CD4-positive, alpha-beta T cell treated with Interleukin-1 beta for 1 hour (primary cell): ENCODE measurements at regions not wholly inside any gene's neighbourhood (a gene's known extent, or its start where the extent isn't known, plus 50 kb on each side); places are given as distances from the start of the nearest gene placed in this dataset.
"Not testable (repeated sequence)": the region's sequence is repeated elsewhere in the genome, so short reads cannot be mapped to it uniquely, and the experiment has no call there.

Experiments used
- DNase-seq, 2 donors: peaks; one replicate each; pipeline ENCODE4 v3.0.0-alpha.2; 2020 to 2022

DNA sequence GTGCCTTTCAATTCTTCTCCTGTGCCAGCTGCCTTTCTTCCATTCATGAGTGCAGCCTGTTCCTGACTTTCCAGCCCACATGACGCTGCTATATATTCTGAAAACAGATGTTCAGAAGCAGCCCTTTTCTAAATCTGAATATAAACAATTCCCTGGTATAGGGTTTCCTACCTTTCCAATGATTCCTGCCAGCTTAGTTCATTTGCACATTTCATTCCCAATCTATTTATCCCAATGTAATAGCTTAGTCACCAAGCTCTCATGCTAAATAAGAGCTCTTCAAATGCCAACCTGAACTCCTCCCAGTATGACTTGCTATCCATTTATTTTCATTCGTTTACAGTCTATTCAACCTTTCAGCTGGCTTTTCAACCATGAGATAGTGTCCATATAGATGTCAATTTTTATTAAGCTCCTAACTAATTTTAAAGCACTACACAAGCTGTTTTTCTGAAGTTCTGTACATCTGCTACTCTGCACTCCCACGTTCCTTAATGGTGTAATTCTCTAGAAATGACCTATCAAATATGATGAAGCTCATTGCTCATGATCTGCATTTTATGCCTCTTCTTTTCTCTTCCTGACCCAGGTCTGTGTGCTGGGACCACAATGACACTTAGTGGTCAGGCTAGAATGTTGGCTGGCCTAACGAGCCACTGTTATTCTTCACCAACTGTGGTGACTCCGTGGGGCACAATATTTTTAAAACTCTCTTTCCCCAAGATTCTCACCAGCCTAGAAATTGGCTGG lies 605.0 kb upstream of the TBL1XR1 start:
- DNase-seq = no peak

DNA sequence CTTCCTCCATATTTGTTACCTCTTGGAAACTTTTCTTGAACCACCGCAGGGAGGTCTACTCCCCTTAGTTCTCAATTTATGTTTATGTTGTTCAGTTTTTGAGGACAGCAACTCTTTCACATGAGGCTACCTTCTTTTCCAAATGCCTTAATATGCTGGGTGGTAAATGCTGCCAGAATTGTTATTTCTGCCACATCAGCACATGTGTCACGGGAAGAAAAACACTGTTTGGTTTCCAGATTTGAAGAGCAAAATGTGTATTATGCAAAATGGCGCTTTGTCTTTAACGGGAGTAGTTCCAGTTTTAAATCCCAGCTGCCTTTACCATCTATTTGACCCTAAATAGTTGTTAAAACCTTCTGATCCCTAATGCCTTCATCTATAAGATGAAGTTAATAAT lies 606.2 kb upstream of the TBL1XR1 start:
- DNase-seq = no peak

- DNase-seq = no peak
These were observed 606.8 kb upstream of the TBL1XR1 start for GRCh38 chr3:177804032-177804431.

DNA sequence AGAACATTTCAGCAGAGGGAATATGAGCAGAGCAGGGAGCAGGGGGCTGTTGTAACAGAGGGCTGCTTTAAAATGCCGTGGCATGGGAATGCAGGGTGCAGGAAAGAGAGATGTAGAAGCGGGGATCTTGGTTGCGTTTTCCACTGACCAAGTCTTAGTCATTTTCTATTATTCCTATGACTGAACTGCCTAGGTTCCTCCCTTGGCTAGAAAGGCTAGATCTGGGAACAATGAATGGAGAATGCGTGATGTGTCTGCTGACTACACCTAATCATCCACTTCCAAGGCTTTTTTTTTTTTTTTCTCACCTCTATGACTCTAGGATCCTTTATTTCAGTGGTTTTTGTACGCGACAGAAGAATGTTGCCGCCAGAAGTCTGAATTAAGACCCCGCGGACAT lies 607.4 kb upstream of the TBL1XR1 start:
- no peak for DNase-seq

GRCh38 chr3:177807150-177807875 lies 610.0 kb upstream of the TBL1XR1 start:
- no peak for DNase-seq

DNA sequence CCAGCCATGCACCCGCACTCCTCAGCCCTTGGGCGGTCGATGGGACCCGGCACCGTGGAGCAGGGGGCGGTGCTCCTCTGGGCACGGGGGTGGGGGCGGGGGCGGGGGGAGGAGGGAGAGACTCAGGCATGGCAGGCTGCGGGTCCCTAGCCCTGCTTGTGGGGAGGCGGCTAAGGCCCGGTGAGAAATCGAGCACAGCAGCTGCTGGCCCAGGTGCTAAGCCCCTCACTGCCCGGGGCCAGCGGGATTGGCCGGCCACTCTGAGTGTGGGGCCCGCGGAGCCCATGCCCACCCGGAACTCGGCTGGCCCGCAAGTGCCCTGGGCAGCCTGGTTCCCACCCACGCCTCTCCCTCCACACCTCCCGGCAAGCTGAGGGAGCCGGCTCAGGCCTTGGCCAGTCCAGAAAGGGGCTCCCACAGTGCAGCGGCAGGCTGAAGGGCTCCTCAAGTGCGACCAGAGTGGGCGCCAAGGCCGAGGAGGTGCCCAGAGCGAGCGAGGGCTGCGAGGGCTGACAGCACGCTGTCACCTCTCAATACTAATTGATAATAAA lies 611.7 kb upstream of the TBL1XR1 start:
- not testable (repeated sequence) for DNase-seq

DNA sequence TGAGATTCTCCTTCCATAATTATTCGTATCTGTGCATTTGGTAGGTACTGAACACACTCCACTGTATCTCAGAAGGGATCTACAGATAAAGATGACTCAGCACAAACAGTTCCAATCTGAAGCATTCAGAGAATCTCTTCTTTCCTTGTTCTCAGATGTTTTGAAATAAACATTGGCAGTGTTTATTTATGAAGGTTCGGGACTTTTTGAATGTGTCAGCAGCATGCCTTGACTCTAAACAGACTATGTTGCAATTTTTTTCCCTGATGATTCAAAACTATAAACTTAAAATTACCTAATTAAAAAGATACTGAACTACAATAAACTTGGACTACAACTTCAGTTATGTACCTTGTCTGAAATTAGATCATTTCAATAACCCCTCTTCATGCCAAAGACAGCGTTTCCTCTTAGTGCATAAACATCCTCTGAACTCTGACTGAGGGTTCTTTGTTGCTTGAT lies 612.9 kb upstream of the TBL1XR1 start:
- DNase-seq = no peak

DNA sequence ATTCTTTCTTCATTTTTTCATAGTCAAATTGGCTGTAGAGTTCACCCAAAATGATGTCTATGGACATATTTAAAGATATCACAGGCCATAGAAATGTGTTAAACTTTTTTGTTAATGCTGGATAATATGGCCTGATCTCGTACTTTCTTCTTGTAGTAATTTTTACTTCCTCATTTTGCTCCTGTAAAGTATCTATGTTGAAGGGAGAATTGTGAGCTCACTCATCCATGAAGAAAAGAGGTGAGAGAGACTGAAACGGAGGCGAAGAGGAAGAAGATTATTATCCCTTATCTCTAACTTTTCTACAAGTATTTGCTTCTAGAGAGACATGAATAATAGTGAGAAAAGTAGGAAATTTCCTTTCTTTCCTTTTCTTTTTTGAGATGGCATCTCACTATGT lies 613.8 kb upstream of the TBL1XR1 start:
- no peak for DNase-seq

DNA sequence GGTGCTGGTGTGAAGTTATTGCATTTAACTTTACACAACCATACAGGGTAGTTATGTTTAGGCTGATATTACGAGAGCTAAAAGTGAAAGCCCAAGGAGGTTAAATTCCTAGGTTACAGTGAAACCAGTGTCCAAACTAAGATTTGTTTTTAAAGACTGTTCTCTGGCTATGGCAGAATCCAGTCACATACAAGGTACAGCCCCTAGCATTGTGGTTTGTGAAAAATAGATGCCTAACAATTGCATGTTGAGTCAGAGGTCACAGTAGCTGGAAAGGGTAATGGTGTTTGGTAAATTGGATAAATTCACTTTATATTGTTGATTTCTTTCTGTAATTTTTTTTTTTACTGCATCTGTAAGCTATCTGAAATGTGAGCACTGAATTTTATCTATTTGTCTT lies 614.6 kb upstream of the TBL1XR1 start:
- no peak for DNase-seq

GRCh38 chr3:177812492-177812891 lies 615.2 kb upstream of the TBL1XR1 start:
- no peak for DNase-seq

- DNase-seq = no peak
These were observed 616.0 kb upstream of the TBL1XR1 start for GRCh38 chr3:177813322-177813721.

- no peak for DNase-seq
These were observed 619.5 kb upstream of the TBL1XR1 start for GRCh38 chr3:177816667-177817208.

DNA sequence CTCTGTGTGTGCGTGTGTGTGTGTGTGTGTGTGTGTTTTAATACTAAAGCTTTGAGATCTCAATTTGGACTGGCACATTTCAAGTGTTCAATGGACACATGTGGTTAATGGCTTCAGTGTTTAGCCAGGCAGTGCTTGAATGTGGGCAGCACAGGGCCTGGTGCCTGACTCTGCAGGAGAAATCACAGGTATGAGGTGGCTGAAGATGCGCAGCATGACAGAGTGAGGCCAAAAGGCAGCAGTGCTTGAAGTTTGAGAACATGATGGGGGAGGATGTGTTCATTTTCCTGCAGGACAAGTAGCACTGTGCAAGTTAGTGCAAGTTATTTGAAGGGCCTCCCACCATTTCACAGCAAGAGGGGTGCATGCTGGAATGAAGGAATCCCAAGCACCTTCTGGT lies 620.5 kb upstream of the TBL1XR1 start:
- DNase-seq = no peak

DNA sequence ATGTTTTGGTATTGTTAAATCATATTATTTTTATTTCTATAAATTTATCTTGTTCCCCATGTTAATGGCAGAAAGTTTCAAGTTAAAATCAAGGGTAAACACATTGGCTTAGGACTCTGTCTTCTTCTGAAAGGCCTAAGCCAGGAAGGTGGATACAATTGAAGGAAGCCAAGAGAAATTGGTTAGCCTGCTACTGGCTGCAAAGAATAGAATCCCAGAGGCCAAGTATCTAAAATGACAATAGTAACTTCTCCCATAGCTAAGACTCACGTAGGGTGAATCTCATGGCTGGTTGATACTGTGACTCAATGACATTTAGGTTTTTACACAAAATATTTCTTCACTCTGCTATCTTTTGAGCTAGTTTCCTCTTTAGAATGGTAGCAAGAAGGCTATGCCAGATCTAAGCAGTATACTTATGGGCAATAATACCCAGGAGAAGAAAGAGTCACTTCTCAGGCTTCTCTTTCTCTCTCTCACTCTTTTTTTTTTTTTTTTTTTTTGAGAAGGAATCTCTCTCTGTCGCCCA lies 621.5 kb upstream of the TBL1XR1 start:
- DNase-seq = no peak

GRCh38 chr3:177820683-177821316 lies 623.5 kb upstream of the TBL1XR1 start:
- DNase-seq = no peak

GRCh38 chr3:177822681-177823096 lies 625.4 kb upstream of the TBL1XR1 start:
- DNase-seq = no peak

DNA sequence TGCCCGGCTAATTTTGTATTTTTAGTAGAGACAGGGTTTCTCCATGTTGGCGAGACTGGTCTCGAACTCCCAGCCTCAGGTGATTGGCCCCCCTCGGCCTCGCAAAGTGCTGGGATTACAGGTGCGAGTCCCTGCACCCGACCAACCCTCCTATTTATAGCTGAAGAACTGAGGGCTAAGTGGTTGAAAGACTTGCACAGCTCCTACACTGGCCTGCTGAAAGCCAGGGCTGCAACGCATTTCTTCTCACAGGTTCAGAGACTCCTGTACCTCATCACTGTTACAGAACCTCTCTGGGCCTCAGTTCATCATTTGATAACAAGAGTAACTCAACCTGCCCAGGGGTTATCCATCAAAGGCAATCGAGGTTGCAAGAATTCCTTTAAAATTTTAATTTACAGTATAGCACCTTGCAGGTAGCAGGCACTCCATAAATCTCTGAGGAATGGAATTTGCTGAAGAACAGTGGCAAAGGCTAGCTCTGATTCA lies 626.5 kb upstream of the TBL1XR1 start:
- no peak for DNase-seq

GRCh38 chr3:177824190-177824786 lies 627.0 kb upstream of the TBL1XR1 start:
- no peak for DNase-seq

DNA sequence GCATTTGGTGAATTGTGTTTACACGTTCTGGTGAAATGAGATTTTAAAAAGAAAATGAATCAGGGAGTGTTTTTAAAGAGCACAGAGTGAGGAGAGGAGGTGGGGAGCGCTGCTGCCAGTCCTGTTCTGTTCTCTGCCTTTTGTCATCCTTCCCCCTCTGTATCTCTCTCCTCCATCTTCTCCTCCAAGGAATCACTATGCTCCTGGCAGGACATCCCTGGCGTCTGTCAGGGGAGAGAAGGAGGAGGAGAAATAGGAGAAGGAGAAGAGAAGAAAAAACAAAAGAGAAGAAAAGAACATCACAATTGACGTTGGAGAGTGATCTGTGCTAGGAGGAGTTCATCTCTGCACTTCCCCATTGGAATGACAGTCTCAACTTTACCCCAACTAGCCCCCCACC lies 627.6 kb upstream of the TBL1XR1 start:
- no peak for DNase-seq

- no peak for DNase-seq
These were observed 629.0 kb upstream of the TBL1XR1 start for GRCh38 chr3:177826253-177826652.

DNA sequence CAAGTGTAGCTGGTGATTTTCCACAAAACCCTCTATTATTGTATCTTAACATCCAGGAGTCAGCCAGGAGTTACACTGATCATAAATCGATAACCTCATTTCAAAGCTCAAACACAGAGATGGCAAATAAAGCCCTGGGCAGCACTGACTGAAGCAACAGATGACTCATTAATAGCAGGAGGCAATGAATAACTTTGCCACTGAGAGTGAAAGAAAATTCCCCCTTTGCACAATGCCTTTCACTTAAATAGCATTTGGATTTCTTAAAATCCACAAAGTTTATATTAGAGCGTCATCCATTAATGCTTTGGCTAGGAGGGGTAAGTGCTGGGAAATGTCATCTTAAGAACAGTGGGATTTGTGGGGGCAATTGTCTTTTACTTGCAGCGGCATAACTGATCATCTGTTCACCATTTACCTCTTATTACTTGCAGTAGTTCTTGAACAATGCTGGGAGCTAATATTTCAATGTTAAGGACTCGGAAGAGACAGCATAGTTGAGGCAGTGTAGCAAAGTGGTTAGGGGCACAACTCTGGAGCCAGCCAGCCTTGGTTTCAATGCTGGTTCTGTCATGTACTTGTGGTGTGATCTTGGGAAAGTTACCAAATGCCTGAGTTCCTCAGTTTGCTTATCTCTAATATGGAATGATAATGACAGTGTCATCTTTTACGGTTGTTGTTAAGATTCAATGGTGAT lies 630.4 kb upstream of the TBL1XR1 start:
- no peak for DNase-seq

GRCh38 chr3:177828208-177828565 lies 630.9 kb upstream of the TBL1XR1 start:
- DNase-seq = no peak
